ENCODE measurements at regions not wholly inside any gene's neighbourhood (a gene's known extent, or its start where the extent isn't known, plus 50 kb on each side); places are given as distances from the start of the nearest gene placed in this dataset.

DNA sequence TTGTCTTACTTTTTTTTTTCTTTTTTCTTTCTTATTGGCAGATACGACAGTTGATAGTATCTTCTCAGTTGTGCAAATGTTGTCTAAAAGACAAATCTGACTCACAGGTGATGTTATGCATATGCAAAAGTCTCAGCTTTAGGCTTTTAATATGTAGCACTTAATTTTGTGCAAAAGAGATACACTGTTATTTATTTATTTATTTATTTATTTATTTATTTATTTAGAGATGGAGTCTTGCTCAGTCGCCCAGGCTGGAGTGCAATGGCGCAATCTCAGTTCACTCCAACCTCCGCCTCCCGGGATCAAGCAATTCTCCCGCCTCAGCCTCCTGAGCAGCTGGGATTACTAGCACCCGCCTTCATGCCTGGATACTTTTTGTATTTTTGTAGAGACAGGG lies 383.9 kb upstream of the PCDH9 start:
- TF ChIP-seq, protein P1, sequence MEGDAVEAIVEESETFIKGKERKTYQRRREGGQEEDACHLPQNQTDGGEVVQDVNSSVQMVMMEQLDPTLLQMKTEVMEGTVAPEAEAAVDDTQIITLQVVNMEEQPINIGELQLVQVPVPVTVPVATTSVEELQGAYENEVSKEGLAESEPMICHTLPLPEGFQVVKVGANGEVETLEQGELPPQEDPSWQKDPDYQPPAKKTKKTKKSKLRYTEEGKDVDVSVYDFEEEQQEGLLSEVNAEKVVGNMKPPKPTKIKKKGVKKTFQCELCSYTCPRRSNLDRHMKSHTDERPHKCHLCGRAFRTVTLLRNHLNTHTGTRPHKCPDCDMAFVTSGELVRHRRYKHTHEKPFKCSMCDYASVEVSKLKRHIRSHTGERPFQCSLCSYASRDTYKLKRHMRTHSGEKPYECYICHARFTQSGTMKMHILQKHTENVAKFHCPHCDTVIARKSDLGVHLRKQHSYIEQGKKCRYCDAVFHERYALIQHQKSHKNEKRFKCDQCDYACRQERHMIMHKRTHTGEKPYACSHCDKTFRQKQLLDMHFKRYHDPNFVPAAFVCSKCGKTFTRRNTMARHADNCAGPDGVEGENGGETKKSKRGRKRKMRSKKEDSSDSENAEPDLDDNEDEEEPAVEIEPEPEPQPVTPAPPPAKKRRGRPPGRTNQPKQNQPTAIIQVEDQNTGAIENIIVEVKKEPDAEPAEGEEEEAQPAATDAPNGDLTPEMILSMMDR (IDR thresholded peaks at IDR 0.05 in 8 of 11, conservative IDR thresholded peaks at IDR 0.05 in 3 of 11), result no peak
- TF ChIP-seq POLR2A (IDR thresholded peaks at IDR 0.05), result no peak

Measured in spleen (tissue), 7 donors.